Fibroblast of lung (primary cell): ENCODE measurements at regions not wholly inside any gene's neighbourhood (a gene's known extent, or its start where the extent isn't known, plus 50 kb on each side); places are given as distances from the start of the nearest gene placed in this dataset.
A peak's percentile ranks its signal among the peaks of the same experiment; 100 is the strongest.
"Not testable (repeated sequence)": the region's sequence is repeated elsewhere in the genome, so short reads cannot be mapped to it uniquely, and the experiment has no call there.

Source experiments
- DNase-seq, 2 donors: peaks; one replicate each; pipeline versions ENCODE4 v3.0.0 to v3.0.0-alpha.2; 2010; ENCODE audit warnings: low read depth in 2 of 2
- H2AFZ ChIP-seq: 2 replicates; pipeline ENCODE4 v1.5.1; 2012; ENCODE audit warnings: low read length, control low read depth, inconsistent platforms
- H3K27ac ChIP-seq: 2 replicates; pipeline ENCODE4 v1.5.1; 2011; ENCODE audit warnings: low read length, control low read depth; ENCODE audit not compliant: insufficient read depth
- H3K27me3 ChIP-seq: 2 replicates; pipeline ENCODE4 v1.5.1; 2011; ENCODE audit warnings: mild to moderate bottlenecking, low read length; ENCODE audit not compliant: control insufficient read depth, insufficient read depth
- H3K36me3 ChIP-seq: 2 replicates; pipeline ENCODE4 v1.5.1; 2011; ENCODE audit warnings: low read length; ENCODE audit not compliant: control insufficient read depth, insufficient read depth
- H3K4me1 ChIP-seq: 2 replicates; pipeline ENCODE4 v1.5.1; 2011; ENCODE audit warnings: low read length; ENCODE audit not compliant: control insufficient read depth, insufficient read depth; ENCODE audit errors: extremely low read depth
- H3K4me2 ChIP-seq: 2 replicates; pipeline ENCODE4 v1.5.1; 2011; ENCODE audit warnings: low read length, control low read depth; ENCODE audit not compliant: insufficient read depth; ENCODE audit errors: extremely low read depth
- H3K4me3 ChIP-seq, 4 experiments: fragments of 200-600 bp in 1 of 4; sonication (generic) in 1 of 4; replicated peaks in 1 of 4; 2 replicates each; pipeline ENCODE4 v1.5.1; 2011 to 2016; ENCODE audit warnings: low read length in 4 of 4, low read depth in 3 of 4, mild to moderate bottlenecking in 3 of 4, control low read depth in 2 of 4, inconsistent platforms in 1 of 4, mixed read lengths in 1 of 4; ENCODE audit not compliant: insufficient read depth in 1 of 4; ENCODE audit errors: control extremely low read depth in 1 of 4
- H3K79me2 ChIP-seq: 2 replicates; pipeline ENCODE4 v1.5.1; 2012; ENCODE audit warnings: mild to moderate bottlenecking, low read length, inconsistent platforms; ENCODE audit not compliant: control insufficient read depth, insufficient read depth
- H3K9ac ChIP-seq: 2 replicates; pipeline ENCODE4 v1.5.1; 2011; ENCODE audit warnings: mild to moderate bottlenecking, low read length, control low read depth; ENCODE audit not compliant: insufficient read depth
- H3K9me3 ChIP-seq: 2 replicates; pipeline ENCODE4 v1.5.1; 2012; ENCODE audit warnings: low read depth, low read length; ENCODE audit not compliant: control insufficient read depth, insufficient read depth
- H4K20me1 ChIP-seq: 2 replicates; pipeline ENCODE4 v1.5.1; 2011; ENCODE audit warnings: low read length; ENCODE audit not compliant: control insufficient read depth, insufficient read depth; ENCODE audit errors: extremely low read depth
- EZH2 ChIP-seq: IDR thresholded peaks from 2 replicates; pipeline ENCODE4 v1.5.1; 2012; ENCODE audit warnings: low read length, control low read depth, mild to moderate bottlenecking; ENCODE audit errors: missing control alignments
- TF ChIP-seq, protein P1 (sequence below), 2 donors: IDR thresholded peaks in 1 of 2; conservative IDR thresholded peaks in 1 of 2; 1 replicate in 1 of 2; 2 replicates in 1 of 2; pipeline ENCODE4 v1.5.1; 2011 to 2012; ENCODE audit warnings: low read length in 2 of 2, control low read depth in 1 of 2, inconsistent platforms in 1 of 2, low read depth in 1 of 2, mild to moderate bottlenecking in 1 of 2

DNA sequence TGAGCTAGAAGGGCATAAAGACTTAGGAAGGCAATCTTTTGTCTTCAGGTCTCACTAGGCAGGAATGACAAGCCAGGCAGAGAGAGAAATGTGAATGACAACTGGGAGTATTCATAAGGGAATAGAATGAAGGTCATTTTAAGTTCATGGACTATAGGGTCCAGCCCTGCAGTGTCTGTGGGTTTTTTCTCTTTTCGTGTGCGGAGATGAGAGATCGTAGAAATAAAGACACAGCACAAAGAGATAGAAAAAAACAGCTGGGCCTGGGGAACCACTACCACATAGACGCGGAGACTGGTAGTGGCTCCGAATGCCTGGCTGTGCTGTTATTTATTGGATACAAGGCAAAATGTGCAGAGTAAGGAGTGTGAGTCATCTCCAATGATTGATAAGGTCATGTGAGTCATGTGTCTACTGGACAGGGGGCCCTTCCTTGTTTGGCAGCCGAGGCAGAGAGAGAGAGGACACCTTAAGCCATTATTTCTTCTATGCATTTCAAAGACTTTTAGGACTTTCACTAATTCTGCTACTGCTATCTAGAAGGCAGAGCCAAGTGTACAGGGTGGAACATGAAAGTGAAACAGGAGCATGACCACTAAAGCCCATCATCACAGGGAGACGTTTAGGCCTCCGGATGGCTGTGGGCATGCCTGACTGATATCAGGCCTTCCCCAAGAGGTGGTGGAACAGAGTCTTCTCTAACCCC is 921.8 kb upstream of the PCDH10 start:
- Histone ChIP-seq H3K9ac (no peak overlapping the region), H3K27ac (no peak overlapping the region), H3K4me2 (no peak overlapping the region), H3K4me1 (no peaks in the 10 kb centered on the region), H3K4me3 (peak overlapping the region; percentile 13 to 42 (median 24)), H3K79me2 (no peaks in the 10 kb centered on the region), H2AFZ (no peak overlapping the region), H3K9me3 (no peaks in the 10 kb centered on the region), H4K20me1 (no peaks in the 10 kb centered on the region), H3K27me3 (no peaks in the 10 kb centered on the region), H3K36me3 (no peaks in the 10 kb centered on the region)
- peak in 1 of 2 donors; percentile 43 for DNase-seq
- TF ChIP-seq, protein P1, sequence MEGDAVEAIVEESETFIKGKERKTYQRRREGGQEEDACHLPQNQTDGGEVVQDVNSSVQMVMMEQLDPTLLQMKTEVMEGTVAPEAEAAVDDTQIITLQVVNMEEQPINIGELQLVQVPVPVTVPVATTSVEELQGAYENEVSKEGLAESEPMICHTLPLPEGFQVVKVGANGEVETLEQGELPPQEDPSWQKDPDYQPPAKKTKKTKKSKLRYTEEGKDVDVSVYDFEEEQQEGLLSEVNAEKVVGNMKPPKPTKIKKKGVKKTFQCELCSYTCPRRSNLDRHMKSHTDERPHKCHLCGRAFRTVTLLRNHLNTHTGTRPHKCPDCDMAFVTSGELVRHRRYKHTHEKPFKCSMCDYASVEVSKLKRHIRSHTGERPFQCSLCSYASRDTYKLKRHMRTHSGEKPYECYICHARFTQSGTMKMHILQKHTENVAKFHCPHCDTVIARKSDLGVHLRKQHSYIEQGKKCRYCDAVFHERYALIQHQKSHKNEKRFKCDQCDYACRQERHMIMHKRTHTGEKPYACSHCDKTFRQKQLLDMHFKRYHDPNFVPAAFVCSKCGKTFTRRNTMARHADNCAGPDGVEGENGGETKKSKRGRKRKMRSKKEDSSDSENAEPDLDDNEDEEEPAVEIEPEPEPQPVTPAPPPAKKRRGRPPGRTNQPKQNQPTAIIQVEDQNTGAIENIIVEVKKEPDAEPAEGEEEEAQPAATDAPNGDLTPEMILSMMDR (conservative IDR thresholded peaks at IDR 0.05 in 1 of 2, IDR thresholded peaks at IDR 0.05 in 1 of 2; ENCODE audit: low read depth in 1 of 2, low read length in 2 of 2): no peak
- TF ChIP-seq EZH2: no peak

DNA sequence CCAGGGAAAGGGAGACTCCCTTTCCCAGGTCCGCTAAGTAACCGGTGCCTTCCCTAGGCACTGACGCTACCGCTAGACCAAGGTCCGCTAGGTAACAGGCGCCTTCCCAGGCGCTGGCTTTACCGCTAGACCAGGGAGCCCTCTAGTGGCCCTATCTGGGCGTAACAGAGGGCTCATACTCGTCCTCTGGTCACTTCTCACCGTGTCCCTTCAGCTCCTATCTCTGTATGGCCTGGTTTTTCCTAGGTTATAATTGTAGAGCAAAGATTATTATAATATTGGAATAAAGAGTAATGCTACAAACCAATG is 921.3 kb upstream of the PCDH10 start:
- DNase-seq: peak; percentile 20 to 29
- not testable (repeated sequence) for H3K9ac ChIP-seq, H2AFZ ChIP-seq, H3K4me2 ChIP-seq, H3K79me2 ChIP-seq, H3K27me3 ChIP-seq, H4K20me1 ChIP-seq, H3K27ac ChIP-seq, H3K4me1 ChIP-seq, H3K36me3 ChIP-seq, H3K9me3 ChIP-seq
- TF ChIP-seq, protein P1 (conservative IDR thresholded peaks at IDR 0.05 in 1 of 2, IDR thresholded peaks at IDR 0.05 in 1 of 2; ENCODE audit: low read depth in 1 of 2, low read length in 2 of 2): peak; percentile 45 to 53
- H3K4me3 ChIP-seq: peak overlapping the region; percentile 13 to 42 (median 24)

DNA sequence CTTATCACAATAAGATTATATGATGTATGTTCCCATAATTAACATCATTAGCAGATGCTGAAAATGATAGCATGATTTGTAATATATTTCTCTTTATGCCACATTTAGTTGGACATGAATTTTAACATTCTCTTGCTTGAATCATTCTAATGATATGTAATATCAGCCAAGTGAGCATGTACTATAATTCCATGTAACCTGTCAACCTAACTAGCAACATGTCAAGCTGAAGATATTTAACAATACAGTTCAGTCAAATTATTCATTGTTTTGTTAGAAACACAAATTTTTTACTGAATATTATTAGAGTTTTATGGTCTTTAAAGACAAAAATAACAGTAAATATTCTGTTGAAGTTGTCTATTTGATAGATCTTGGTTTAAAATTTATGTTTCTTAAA is 920.4 kb upstream of the PCDH10 start:
- H3K79me2 ChIP-seq: no peaks in the 10 kb centered on the region
- no peak overlapping the region for H3K4me2 ChIP-seq
- H3K36me3 ChIP-seq: no peaks in the 10 kb centered on the region
- no peak overlapping the region for H3K4me3 ChIP-seq
- TF ChIP-seq, protein P1 (conservative IDR thresholded peaks at IDR 0.05 in 1 of 2, IDR thresholded peaks at IDR 0.05 in 1 of 2; ENCODE audit: low read depth in 1 of 2, low read length in 2 of 2): no peak
- no peak for TF ChIP-seq EZH2
- no peaks in the 10 kb centered on the region for H4K20me1 ChIP-seq
- DNase-seq: no peak
- no peak overlapping the region for H3K9ac ChIP-seq
- no peak overlapping the region for H2AFZ ChIP-seq
- no peaks in the 10 kb centered on the region for H3K4me1 ChIP-seq
- no peaks in the 10 kb centered on the region for H3K9me3 ChIP-seq
- H3K27ac ChIP-seq: no peak overlapping the region
- H3K27me3 ChIP-seq: no peaks in the 10 kb centered on the region
